Sigmoid colon (tissue), 6 donors: ENCODE measurements at regions not wholly inside any gene's neighbourhood (a gene's known extent, or its start where the extent isn't known, plus 50 kb on each side); places are given as distances from the start of the nearest gene placed in this dataset.
"Not testable (repeated sequence)": the region's sequence is repeated elsewhere in the genome, so short reads cannot be mapped to it uniquely, and the experiment has no call there.

Experiments used
- DNase-seq: peaks from one replicate; pipeline ENCODE4 v3.0.0-alpha.2; 2019
- H3K27ac ChIP-seq, 4 donors: fragments of 200-600 bp; sonication (generic); one replicate each; pipeline ENCODE4 v1.5.1; 2016 to 2019; ENCODE audit warnings: mild to moderate bottlenecking in 1 of 4
- H3K27me3 ChIP-seq, 3 donors: fragments of 200-600 bp; sonication (generic); one replicate each; pipeline ENCODE4 v1.5.1; 2019; ENCODE audit warnings: mild to moderate bottlenecking in 1 of 3
- H3K36me3 ChIP-seq, 4 donors: fragments of 200-600 bp; sonication (generic); one replicate each; pipeline ENCODE4 v1.5.1; 2016 to 2019
- H3K4me1 ChIP-seq, 4 donors: fragments of 200-600 bp; sonication (generic); one replicate each; pipeline ENCODE4 v1.5.1; 2017 to 2019
- H3K4me3 ChIP-seq, 4 donors: fragments of 200-600 bp; sonication (generic); one replicate each; pipeline ENCODE4 v1.5.1; 2017 to 2019; ENCODE audit warnings: mild to moderate bottlenecking in 2 of 4, moderate library complexity in 1 of 4
- H3K9me3 ChIP-seq, 4 donors: fragments of 200-600 bp in 3 of 4; sonication (generic) in 3 of 4; one replicate each; pipeline versions ENCODE4 v1.5.1 to v1.6.1; 2013 to 2019
- EP300 ChIP-seq, 4 donors: sonication (generic); formaldehyde crosslinking; IDR thresholded peaks; one replicate each; pipeline ENCODE4 v1.6.1; 2017; ENCODE audit warnings: antibody characterized with exemption in 4 of 4
- POLR2A ChIP-seq, 2 donors: fragments of 450-650 bp; IDR thresholded peaks; one replicate each; pipeline ENCODE4 v1.6.1; 2016; ENCODE audit warnings: antibody characterized with exemption in 2 of 2, mild to moderate bottlenecking in 2 of 2, moderate library complexity in 2 of 2
- POLR2AphosphoS5 ChIP-seq, 4 donors: sonication (generic); formaldehyde crosslinking; IDR thresholded peaks; one replicate each; pipeline ENCODE4 v1.6.1; 2017; ENCODE audit warnings: antibody characterized with exemption in 4 of 4
- WGBS, 2 donors: extraction: QIAGEN DNeasy Blood & Tissue Kit; methylation state at CpG; one replicate each; pipeline ENCODE4 v1.1.7; 2013; 5-methylcytosine and 5-hydroxymethylcytosine counted together
- intact Hi-C: fragments of 100-400 bp; cut with DNase I; formaldehyde crosslinking; loops from one replicate; pipeline ENCODE4 v1.15.1; 2023
- TF ChIP-seq, protein P1 (sequence below), 4 experiments: fragments of 450-650 bp in 3 of 4; fragments of 200-600 bp in 1 of 4; IDR thresholded peaks; one replicate each; pipeline ENCODE4 v1.5.1; 2016 to 2019; ENCODE audit warnings: antibody characterized with exemption in 4 of 4, mild to moderate bottlenecking in 3 of 4, moderate library complexity in 2 of 4
- donor health status: healthy with polysubstance abuse.
- donor health status: healthy.

DNA sequence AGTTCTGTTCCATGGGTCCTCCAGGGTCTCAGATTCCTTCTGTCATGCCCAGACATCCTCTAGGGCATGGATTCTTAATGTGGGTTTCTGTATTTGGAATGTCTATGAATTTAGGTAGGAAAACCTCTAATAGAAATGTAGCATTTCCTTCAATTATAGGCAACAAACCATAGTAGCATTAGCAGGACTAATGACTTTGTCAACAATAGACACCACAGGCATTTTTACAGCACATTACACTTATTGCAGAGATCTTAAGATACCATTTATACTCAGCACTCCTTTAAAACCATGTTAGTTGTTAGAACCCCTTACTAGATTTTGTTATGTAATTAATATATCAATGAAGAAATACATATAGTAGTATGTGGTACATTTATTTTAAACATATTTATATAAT lies 77.8 kb upstream of the TBC1D5 start:
- H3K27me3 ChIP-seq = no peaks in the 10 kb centered on the region
- no peaks in the 10 kb centered on the region for H3K4me1 ChIP-seq
- H3K4me3 ChIP-seq = no peak overlapping the region
- H3K9me3 ChIP-seq = no peaks in the 10 kb centered on the region
- no peak for TF ChIP-seq POLR2A (IDR thresholded peaks at IDR 0.05)
- no peak for TF ChIP-seq EP300 (IDR thresholded peaks at IDR 0.05)
- TF ChIP-seq, protein P1, sequence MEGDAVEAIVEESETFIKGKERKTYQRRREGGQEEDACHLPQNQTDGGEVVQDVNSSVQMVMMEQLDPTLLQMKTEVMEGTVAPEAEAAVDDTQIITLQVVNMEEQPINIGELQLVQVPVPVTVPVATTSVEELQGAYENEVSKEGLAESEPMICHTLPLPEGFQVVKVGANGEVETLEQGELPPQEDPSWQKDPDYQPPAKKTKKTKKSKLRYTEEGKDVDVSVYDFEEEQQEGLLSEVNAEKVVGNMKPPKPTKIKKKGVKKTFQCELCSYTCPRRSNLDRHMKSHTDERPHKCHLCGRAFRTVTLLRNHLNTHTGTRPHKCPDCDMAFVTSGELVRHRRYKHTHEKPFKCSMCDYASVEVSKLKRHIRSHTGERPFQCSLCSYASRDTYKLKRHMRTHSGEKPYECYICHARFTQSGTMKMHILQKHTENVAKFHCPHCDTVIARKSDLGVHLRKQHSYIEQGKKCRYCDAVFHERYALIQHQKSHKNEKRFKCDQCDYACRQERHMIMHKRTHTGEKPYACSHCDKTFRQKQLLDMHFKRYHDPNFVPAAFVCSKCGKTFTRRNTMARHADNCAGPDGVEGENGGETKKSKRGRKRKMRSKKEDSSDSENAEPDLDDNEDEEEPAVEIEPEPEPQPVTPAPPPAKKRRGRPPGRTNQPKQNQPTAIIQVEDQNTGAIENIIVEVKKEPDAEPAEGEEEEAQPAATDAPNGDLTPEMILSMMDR (IDR thresholded peaks at IDR 0.05) = no peak
- no peak for TF ChIP-seq POLR2AphosphoS5 (IDR thresholded peaks at IDR 0.05)
- intact Hi-C loops = no loop called here
- no peaks in the 10 kb centered on the region for H3K36me3 ChIP-seq
- no peak overlapping the region for H3K27ac ChIP-seq
- no peak for DNase-seq

DNA sequence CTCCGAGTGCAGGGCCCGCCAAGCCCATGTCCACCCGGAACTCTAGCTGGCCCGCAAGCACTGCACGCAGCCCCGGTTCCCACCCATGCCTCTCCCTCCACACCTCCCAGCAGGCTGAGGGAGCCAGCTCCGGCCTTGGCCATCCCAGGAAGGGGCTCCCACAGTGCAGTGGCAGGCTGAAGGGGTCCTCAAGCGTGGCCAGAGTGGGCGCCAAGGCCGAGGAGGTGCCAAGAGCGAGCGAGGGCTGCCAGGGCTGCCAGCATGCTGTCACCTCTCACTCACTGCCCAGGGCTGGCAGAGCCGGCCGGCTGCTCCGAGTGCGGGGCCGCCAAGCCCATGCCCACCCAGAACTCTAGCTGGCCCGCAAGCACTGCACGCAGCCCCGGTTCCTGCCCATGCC lies 75.5 kb upstream of the TBC1D5 start:
- H3K4me3 ChIP-seq, H3K9me3 ChIP-seq, H3K4me1 ChIP-seq, DNase-seq, H3K27me3 ChIP-seq, H3K27ac ChIP-seq, H3K36me3 ChIP-seq, intact Hi-C loops: not testable (repeated sequence)
- 96 to 97% methylated on average over 20 of the region's 20 CpGs for WGBS, 2 donors

DNA sequence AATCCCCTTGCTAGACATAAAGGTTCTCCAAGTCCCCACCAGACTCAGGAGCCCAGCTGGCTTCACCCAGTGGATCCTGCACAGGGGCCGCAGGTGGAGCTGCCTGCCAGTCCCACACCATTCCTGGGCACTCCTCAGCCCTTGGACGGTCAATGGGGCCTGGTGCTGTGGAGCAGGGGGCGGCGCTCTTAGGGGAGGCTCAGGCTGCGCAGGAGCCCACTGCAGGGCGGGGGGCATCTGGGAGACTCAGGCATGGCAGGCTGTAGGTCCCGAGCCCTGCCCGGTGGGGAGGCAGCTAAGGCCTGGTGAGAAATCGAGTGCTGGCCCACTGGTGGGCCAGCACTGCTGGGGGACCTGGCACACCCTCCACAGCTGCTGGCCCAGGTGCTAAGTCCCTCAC lies 75.1 kb upstream of the TBC1D5 start:
- TF ChIP-seq EP300 (IDR thresholded peaks at IDR 0.05) = no peak
- TF ChIP-seq, protein P1 (IDR thresholded peaks at IDR 0.05) = no peak
- no peak for TF ChIP-seq POLR2AphosphoS5 (IDR thresholded peaks at IDR 0.05)
- TF ChIP-seq POLR2A (IDR thresholded peaks at IDR 0.05) = no peak
- Histone ChIP-seq H3K36me3 (no peaks in the 10 kb centered on the region), H3K27me3 (no peaks in the 10 kb centered on the region), H3K27ac (no peak overlapping the region), H3K9me3 (no peaks in the 10 kb centered on the region), H3K4me1 (no peaks in the 10 kb centered on the region), H3K4me3 (no peak overlapping the region)
- WGBS, 2 donors = 95 to 97% methylated on average over 9 of the region's 9 CpGs
- DNase-seq = no peak
- intact Hi-C loops = no loop called here

DNA sequence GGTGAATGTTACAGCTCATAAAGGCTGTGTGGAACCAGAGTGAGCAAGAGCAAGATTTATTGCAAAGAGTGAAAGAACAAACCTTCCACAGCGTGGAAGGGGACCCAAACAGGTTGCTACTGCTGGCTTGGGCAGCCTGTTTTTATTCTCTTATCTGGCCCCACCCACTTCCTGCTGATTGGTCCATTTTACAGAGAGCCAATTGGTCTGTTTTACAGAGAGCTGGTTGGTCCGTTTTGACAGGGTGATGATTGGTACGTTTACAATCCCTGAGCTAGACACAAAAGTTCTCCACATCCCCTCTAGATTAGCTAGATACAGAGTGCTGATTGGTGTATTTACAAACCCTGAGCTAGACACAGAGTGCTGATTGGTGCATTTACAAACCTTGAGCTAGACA lies 74.4 kb upstream of the TBC1D5 start:
- H3K27ac ChIP-seq, H3K9me3 ChIP-seq, H3K4me1 ChIP-seq, H3K27me3 ChIP-seq, H3K4me3 ChIP-seq, H3K36me3 ChIP-seq, DNase-seq, intact Hi-C loops: not testable (repeated sequence)
- 93 to 95% methylated on average over 3 of the region's 3 CpGs for WGBS, 2 donors

DNA sequence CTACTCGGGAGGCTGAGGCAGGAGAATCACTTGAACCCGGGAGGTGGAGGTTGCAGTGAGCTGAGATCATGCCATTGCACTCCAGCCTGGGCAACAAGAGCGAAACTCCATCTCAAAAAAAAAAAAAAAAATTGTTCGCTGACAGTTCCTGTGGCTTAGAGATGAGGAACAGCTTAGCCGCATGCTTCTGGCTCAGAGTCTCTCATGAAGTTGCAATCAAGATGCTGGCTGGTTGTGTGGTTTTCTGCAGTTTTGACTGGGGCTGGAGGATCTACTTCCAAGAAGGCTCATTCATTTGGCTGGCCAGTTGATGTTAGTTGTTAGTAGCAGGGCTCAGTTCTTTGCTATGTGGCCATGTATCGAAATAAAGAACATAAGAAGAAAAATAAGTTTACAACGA lies 69.9 kb upstream of the TBC1D5 start:
- H3K4me3 ChIP-seq, DNase-seq, H3K4me1 ChIP-seq, H3K36me3 ChIP-seq, H3K27ac ChIP-seq, intact Hi-C loops, H3K9me3 ChIP-seq, H3K27me3 ChIP-seq: not testable (repeated sequence)
- WGBS, 2 donors = 87 to 90% methylated on average over 7 of the region's 7 CpGs

DNA sequence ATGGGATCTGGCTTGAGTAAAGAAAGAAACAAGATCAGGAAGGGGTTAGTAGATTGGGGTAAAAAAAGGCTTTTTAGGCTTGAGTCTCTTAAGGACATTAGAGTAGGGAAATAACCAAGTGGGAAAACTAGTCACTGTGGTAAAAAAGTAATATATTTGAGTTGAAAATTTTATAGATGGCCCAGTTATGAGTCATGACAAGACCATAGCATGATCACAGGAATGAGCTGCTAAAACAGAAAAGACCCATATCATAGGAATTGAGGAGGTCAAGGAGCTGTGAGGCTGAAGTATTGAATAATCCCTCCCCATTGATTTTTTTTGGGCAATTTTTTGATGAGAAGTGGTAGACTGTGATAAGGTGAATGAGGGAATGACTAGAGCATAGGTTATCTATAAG lies 69.2 kb upstream of the TBC1D5 start:
- intact Hi-C loops = no loop called here
- Histone ChIP-seq H3K27ac (no peak overlapping the region), H3K36me3 (no peaks in the 10 kb centered on the region), H3K9me3 (no peaks in the 10 kb centered on the region), H3K4me1 (no peaks in the 10 kb centered on the region), H3K27me3 (no peaks in the 10 kb centered on the region), H3K4me3 (no peak overlapping the region)
- TF ChIP-seq, protein P1 (IDR thresholded peaks at IDR 0.05) = no peak
- TF ChIP-seq POLR2AphosphoS5 (IDR thresholded peaks at IDR 0.05) = no peak
- no peak for TF ChIP-seq EP300 (IDR thresholded peaks at IDR 0.05)
- no peak for TF ChIP-seq POLR2A (IDR thresholded peaks at IDR 0.05)
- DNase-seq = no peak

DNA sequence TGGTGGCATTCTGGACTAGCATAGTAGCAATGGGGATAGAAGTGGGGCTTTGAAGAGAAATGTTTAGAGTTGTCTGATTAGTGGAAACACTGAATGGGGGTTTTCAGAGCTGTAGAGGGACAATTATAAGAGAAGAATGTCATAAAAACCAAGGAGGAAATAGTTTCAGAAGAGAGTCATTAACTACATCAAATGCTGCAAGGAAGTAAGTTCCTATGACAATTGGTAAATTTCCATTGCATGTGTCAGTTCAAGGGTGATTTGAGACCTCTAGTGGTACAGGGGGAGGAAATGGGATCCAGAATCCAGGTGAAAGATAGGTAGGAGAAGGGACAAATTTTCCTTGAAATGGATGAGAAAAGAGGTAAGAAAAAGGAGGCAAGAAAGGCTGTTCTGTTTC lies 68.3 kb upstream of the TBC1D5 start:
- Histone ChIP-seq H3K27ac (no peak overlapping the region), H3K36me3 (no peaks in the 10 kb centered on the region), H3K27me3 (no peaks in the 10 kb centered on the region), H3K9me3 (no peaks in the 10 kb centered on the region), H3K4me3 (no peak overlapping the region), H3K4me1 (no peaks in the 10 kb centered on the region)
- no peak for DNase-seq
- TF ChIP-seq, protein P1 (IDR thresholded peaks at IDR 0.05) = no peak
- TF ChIP-seq POLR2A (IDR thresholded peaks at IDR 0.05) = no peak
- no peak for TF ChIP-seq EP300 (IDR thresholded peaks at IDR 0.05)
- TF ChIP-seq POLR2AphosphoS5 (IDR thresholded peaks at IDR 0.05) = no peak
- intact Hi-C loops = no loop called here
